ENCODE measurements at regions not wholly inside any gene's neighbourhood (a gene's known extent, or its start where the extent isn't known, plus 50 kb on each side); places are given as distances from the start of the nearest gene placed in this dataset.

GRCh38 chr6:43878823-43879495, 108.9 kb downstream of the VEGFA start:
- Histone ChIP-seq H3K4me2 (ENCODE audit: control insufficient read depth, insufficient read depth) (no peak overlapping the region), H3K27ac (ENCODE audit: control insufficient read depth, insufficient read depth) (no peak overlapping the region), H3K4me1 (ENCODE audit: control insufficient read depth, insufficient read depth, low read length) (peaks cover 5% of the 10 kb centered on the region), H3K4me3 (no peak overlapping the region), H3K9ac (ENCODE audit: control insufficient read depth, insufficient read depth, low read length) (no peak overlapping the region), H3K79me2 (ENCODE audit: control insufficient read depth, insufficient read depth, low read length) (no peaks in the 10 kb centered on the region), H3K9me3 (replicated peaks; ENCODE audit: control insufficient read depth, insufficient read depth, low read length) (no peaks in the 10 kb centered on the region), H4K20me1 (ENCODE audit: control insufficient read depth, insufficient read depth) (no peaks in the 10 kb centered on the region), H2AFZ (ENCODE audit: control insufficient read depth, low read depth, low read length) (no peak overlapping the region), H3K36me3 (ENCODE audit: control insufficient read depth in 2 of 2, insufficient read depth in 2 of 2, low read length in 1 of 2) (no peaks in the 10 kb centered on the region), H3K27me3 (replicated peaks in 1 of 2; ENCODE audit: control insufficient read depth in 2 of 2, insufficient read depth in 2 of 2, low read length in 1 of 2) (no peaks in the 10 kb centered on the region)
- FAIRE-seq (no peak), ATAC-seq (no peak), DNase-seq (ENCODE audit: low read depth, low spot score) (no peak)
- BruUV-seq (replicated peaks), result no TSS peak
- ChIA-PET RAD21 (ENCODE audit: unreplicated experiment) (no interaction called here), CTCF (no interaction called here), POLR2A (no interaction called here), SMC1A (ENCODE audit: uncharacterized antibody, unreplicated experiment) (no interaction called here)
- TF ChIP-seq CHD2 (IDR thresholded peaks at IDR 0.05; ENCODE audit: borderline replicate concordance, low read depth, low read length), result no peak
- no peak for TF ChIP-seq PRDM15 (CRISPR knock-in tag; IDR thresholded peaks at IDR 0.05)
- TF ChIP-seq BACH1 (IDR thresholded peaks at IDR 0.05; ENCODE audit: borderline replicate concordance), result no peak
- no peak for TF ChIP-seq ATF3 (IDR thresholded peaks at IDR 0.05; ENCODE audit: borderline replicate concordance, extremely low read depth, low read depth, low read length)
- no peak for TF ChIP-seq NRF1 (conservative IDR thresholded peaks at IDR 0.05; ENCODE audit: low read depth, low read length)
- intact Hi-C loops (cut with micrococcal nuclease; ENCODE audit: unreplicated experiment) (no loop called here), in situ Hi-C loops (cut with MboI) (no loop called here)
- WGBS (ENCODE audit: insufficient coverage, insufficient replicate concordance, low lambda C conversion rate, missing lambda C conversion rate), result 45% methylated on average over 11 of the region's 11 CpGs
